ENCODE measurements at regions not wholly inside any gene's neighbourhood (a gene's known extent, or its start where the extent isn't known, plus 50 kb on each side); places are given as distances from the start of the nearest gene placed in this dataset.

GRCh38 chr1:168827557-168827956, 98.6 kb upstream of the DPT start:
- H3K27me3 ChIP-seq (ENCODE audit: control insufficient read depth in 1 of 2, insufficient read depth in 2 of 2, low read length in 2 of 2) = no peaks in the 10 kb centered on the region
- H3K4me1 ChIP-seq (ENCODE audit: insufficient read depth, low read length) = peaks cover 32% of the 10 kb centered on the region
- intact Hi-C loops (cut with micrococcal nuclease; ENCODE audit: unreplicated experiment) = no loop called here
- no peak overlapping the region for H3K4me2 ChIP-seq (ENCODE audit: low read depth, low read length)
- TF ChIP-seq TBX2 (CRISPR knock-in tag; IDR thresholded peaks at IDR 0.05; ENCODE audit: borderline replicate concordance) (no peak), NKX3-1 (CRISPR knock-in tag; IDR thresholded peaks at IDR 0.05) (no peak), DZIP1 (CRISPR knock-in tag; IDR thresholded peaks at IDR 0.05) (no peak), ZNF577 (CRISPR knock-in tag; IDR thresholded peaks at IDR 0.05; ENCODE audit: borderline replicate concordance, low read depth) (no peak), ATF7 (IDR thresholded peaks at IDR 0.05) (no peak), ATF7 (CRISPR knock-in tag; IDR thresholded peaks at IDR 0.05) (no peak), ZMYM3 (CRISPR knock-in tag; IDR thresholded peaks at IDR 0.05) (no peak), ZKSCAN1 (IDR thresholded peaks at IDR 0.05; ENCODE audit: low read length) (no peak), PCBP2 (optimal IDR thresholded peaks at IDR 0.05; ENCODE audit: low read depth, low read length, poor library complexity, severe bottlenecking) (no peak), SRSF9 (IDR thresholded peaks at IDR 0.05; ENCODE audit: borderline replicate concordance, insufficient read depth, low read depth, low read length, poor library complexity, severe bottlenecking) (no peak)
- TF ChIP-seq, protein P1, sequence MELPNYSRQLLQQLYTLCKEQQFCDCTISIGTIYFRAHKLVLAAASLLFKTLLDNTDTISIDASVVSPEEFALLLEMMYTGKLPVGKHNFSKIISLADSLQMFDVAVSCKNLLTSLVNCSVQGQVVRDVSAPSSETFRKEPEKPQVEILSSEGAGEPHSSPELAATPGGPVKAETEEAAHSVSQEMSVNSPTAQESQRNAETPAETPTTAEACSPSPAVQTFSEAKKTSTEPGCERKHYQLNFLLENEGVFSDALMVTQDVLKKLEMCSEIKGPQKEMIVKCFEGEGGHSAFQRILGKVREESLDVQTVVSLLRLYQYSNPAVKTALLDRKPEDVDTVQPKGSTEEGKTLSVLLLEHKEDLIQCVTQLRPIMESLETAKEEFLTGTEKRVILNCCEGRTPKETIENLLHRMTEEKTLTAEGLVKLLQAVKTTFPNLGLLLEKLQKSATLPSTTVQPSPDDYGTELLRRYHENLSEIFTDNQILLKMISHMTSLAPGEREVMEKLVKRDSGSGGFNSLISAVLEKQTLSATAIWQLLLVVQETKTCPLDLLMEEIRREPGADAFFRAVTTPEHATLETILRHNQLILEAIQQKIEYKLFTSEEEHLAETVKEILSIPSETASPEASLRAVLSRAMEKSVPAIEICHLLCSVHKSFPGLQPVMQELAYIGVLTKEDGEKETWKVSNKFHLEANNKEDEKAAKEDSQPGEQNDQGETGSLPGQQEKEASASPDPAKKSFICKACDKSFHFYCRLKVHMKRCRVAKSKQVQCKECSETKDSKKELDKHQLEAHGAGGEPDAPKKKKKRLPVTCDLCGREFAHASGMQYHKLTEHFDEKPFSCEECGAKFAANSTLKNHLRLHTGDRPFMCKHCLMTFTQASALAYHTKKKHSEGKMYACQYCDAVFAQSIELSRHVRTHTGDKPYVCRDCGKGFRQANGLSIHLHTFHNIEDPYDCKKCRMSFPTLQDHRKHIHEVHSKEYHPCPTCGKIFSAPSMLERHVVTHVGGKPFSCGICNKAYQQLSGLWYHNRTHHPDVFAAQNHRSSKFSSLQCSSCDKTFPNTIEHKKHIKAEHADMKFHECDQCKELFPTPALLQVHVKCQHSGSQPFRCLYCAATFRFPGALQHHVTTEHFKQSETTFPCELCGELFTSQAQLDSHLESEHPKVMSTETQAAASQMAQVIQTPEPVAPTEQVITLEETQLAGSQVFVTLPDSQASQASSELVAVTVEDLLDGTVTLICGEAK (IDR thresholded peaks at IDR 0.05) = no peak
- TF ChIP-seq, protein P1 (CRISPR knock-in tag; IDR thresholded peaks at IDR 0.05) = no peak
- CTCF ChIA-PET (ENCODE audit: low intra/inter-chr PET ratio, low total read pairs) = no interaction called here
- H3K27ac ChIP-seq (ENCODE audit: extremely low read length, insufficient read depth, low read length) = no peak overlapping the region
- no peaks in the 10 kb centered on the region for H4K20me1 ChIP-seq (ENCODE audit: insufficient read depth, low read length)
- no peak for FAIRE-seq
- POLR2A ChIA-PET = no interaction called here
- BruUV-seq (replicated peaks) = no TSS peak
- no peaks in the 10 kb centered on the region for H3K9me3 ChIP-seq (ENCODE audit: low read length)
- DNase-seq (ENCODE audit: low spot score) = no peak
- no peak overlapping the region for H3K9ac ChIP-seq (ENCODE audit: insufficient read depth, low read depth, low read length)
- no peaks in the 10 kb centered on the region for H3K36me3 ChIP-seq (replicated peaks in 1 of 2; ENCODE audit: control insufficient read depth in 1 of 2, insufficient read depth in 2 of 2, low read length in 2 of 2)
- in situ Hi-C loops (cut with HindIII; ENCODE audit: extremely low pct_ligation_motif_present, low pct_unique_long_range_greater_than_20kb) = no loop called here
- no peak overlapping the region for H2AFZ ChIP-seq (ENCODE audit: low read length)
- no peak overlapping the region for H3K4me3 ChIP-seq (replicated peaks in 1 of 3; ENCODE audit: insufficient read depth in 1 of 3, low read depth in 2 of 3, low read length in 3 of 3)
- ATAC-seq = no peak
- 91% methylated on average over 2 of the region's 2 CpGs for WGBS (ENCODE audit: low lambda C conversion rate)
- no peaks in the 10 kb centered on the region for H3K79me2 ChIP-seq (ENCODE audit: insufficient read depth, low read length)
